H1 (cell line): ENCODE measurements at regions not wholly inside any gene's neighbourhood (a gene's known extent, or its start where the extent isn't known, plus 50 kb on each side); places are given as distances from the start of the nearest gene placed in this dataset.

ENCODE experiments used
- CTCF ChIA-PET: fragments of 300-600 bp; sonication (Branson Sonifier 250); formaldehyde crosslinking; loops from one replicate; lab custom pipeline; 2021; ENCODE audit not compliant: partially characterized antibody; lab: Charles Lee
- POLR2A ChIA-PET: fragments of 300-600 bp; sonication (Branson Sonifier 250); formaldehyde crosslinking; loops from one replicate; lab custom pipeline; 2021; ENCODE audit warnings: inconsistent platforms; ENCODE audit not compliant: partially characterized antibody; lab: Charles Lee
- DNase-seq, 2 experiments: peaks; one replicate each; pipeline versions ENCODE4 v3.0.0 to v3.0.0-alpha.2; 2010 to 2022; ENCODE audit warnings: low spot score in 2 of 2, low read depth in 1 of 2, mixed read lengths in 1 of 2
- FAIRE-seq: peaks from 2 replicates; lab custom pipeline; 2011; peaks lifted over from hg19 to GRCh38; lab: Jason Lieb, UNC
- H2AFZ ChIP-seq: 2 replicates; pipeline ENCODE4 v1.8.1; 2012; ENCODE audit warnings: low read length, inconsistent platforms
- H2AK5ac ChIP-seq: 2 replicates; pipeline ENCODE4 v1.6.1; 2013; ENCODE audit warnings: low read depth, low read length
- H2BK120ac ChIP-seq: replicated peaks from 2 replicates; pipeline ENCODE3; 2013; ENCODE audit warnings: low read depth, low read length, inconsistent platforms
- H2BK12ac ChIP-seq: 2 replicates; pipeline ENCODE4 v1.6.1; 2013; ENCODE audit warnings: low read depth, low read length
- H2BK15ac ChIP-seq: 2 replicates; pipeline ENCODE4 v1.6.1; 2013; ENCODE audit warnings: low read length
- H2BK20ac ChIP-seq: 2 replicates; pipeline ENCODE4 v1.6.1; 2013; ENCODE audit warnings: low read length
- H2BK5ac ChIP-seq: 2 replicates; pipeline ENCODE4 v1.6.1; 2013; ENCODE audit warnings: low read depth, low read length
- H3K14ac ChIP-seq: 2 replicates; pipeline ENCODE4 v1.6.1; 2013; ENCODE audit warnings: inconsistent platforms; ENCODE audit not compliant: insufficient read length
- H3K18ac ChIP-seq: 2 replicates; pipeline ENCODE4 v1.6.1; 2013; ENCODE audit warnings: low read length; ENCODE audit errors: extremely low read depth
- H3K23ac ChIP-seq: 2 replicates; pipeline ENCODE4 v1.6.1; 2013; ENCODE audit warnings: inconsistent platforms; ENCODE audit not compliant: insufficient read length
- H3K23me2 ChIP-seq: 2 replicates; pipeline ENCODE4 v1.6.1; 2013; ENCODE audit warnings: low read depth, low read length
- H3K27ac ChIP-seq: 2 replicates; pipeline ENCODE4 v1.6.1; 2011; ENCODE audit warnings: low read depth, low read length, inconsistent platforms
- H3K27me3 ChIP-seq, 4 experiments: replicated peaks in 1 of 4; 1 replicate in 1 of 4; 2 replicates in 3 of 4; pipeline versions ENCODE4 v1.6.1 to v1.8.1; 2011 to 2013; ENCODE audit warnings: low read length in 3 of 4, mild to moderate bottlenecking in 3 of 4, inconsistent platforms in 2 of 4, mixed read lengths in 2 of 4, moderate library complexity in 1 of 4; ENCODE audit not compliant: control insufficient read depth in 3 of 4, insufficient read depth in 3 of 4; ENCODE audit errors: extremely low read depth in 1 of 4
- H3K36me3 ChIP-seq, 4 experiments: 2 replicates each; pipeline versions ENCODE4 v1.6.1 to v1.8.1; 2011 to 2013; ENCODE audit warnings: mild to moderate bottlenecking in 4 of 4, low read length in 3 of 4, moderate library complexity in 2 of 4, control low read depth in 1 of 4, inconsistent platforms in 1 of 4; ENCODE audit not compliant: insufficient read depth in 4 of 4, control insufficient read depth in 2 of 4
- H3K4ac ChIP-seq: replicated peaks from 2 replicates; pipeline ENCODE3; 2013; ENCODE audit warnings: low read length, low read depth, mixed read lengths, inconsistent platforms; ENCODE audit not compliant: insufficient read length
- H3K4me1 ChIP-seq, 4 experiments: replicated peaks in 1 of 4; 1 replicate in 1 of 4; 2 replicates in 3 of 4; pipeline versions ENCODE4 v1.6.1 to v1.8.1; 2011 to 2013; ENCODE audit warnings: low read length in 3 of 4, inconsistent platforms in 2 of 4, mixed read lengths in 1 of 4; ENCODE audit not compliant: insufficient read depth in 4 of 4, control insufficient read depth in 3 of 4
- H3K4me2 ChIP-seq, 2 experiments: 2 replicates each; pipeline versions ENCODE4 v1.6.1 to v1.8.1; 2011 to 2013; ENCODE audit warnings: low read depth in 2 of 2, low read length in 2 of 2, control low read depth in 1 of 2, inconsistent platforms in 1 of 2, mild to moderate bottlenecking in 1 of 2; ENCODE audit not compliant: insufficient read depth in 1 of 2
- H3K4me3 ChIP-seq, 4 experiments: fragments of 200-600, 300-600 bp in 1 of 4; sonication (generic), shearing (Covaris generic), sonication (Bioruptor Twin) in 1 of 4; 2 replicates each; pipeline versions ENCODE4 v1.5.1 to v1.8.1; 2011 to 2016; ENCODE audit warnings: low read length in 4 of 4, low read depth in 3 of 4, control low read depth in 2 of 4, inconsistent platforms in 2 of 4, mild to moderate bottlenecking in 2 of 4, mixed read lengths in 1 of 4, moderate library complexity in 1 of 4; ENCODE audit not compliant: insufficient read depth in 2 of 4; ENCODE audit errors: extremely low read depth in 1 of 4
- H3K56ac ChIP-seq: replicated peaks from 2 replicates; pipeline ENCODE3; 2013; ENCODE audit warnings: low read depth, mild to moderate bottlenecking, mixed read lengths, low read length, inconsistent platforms; ENCODE audit not compliant: insufficient read length
- H3K79me1 ChIP-seq: 2 replicates; pipeline ENCODE4 v1.6.1; 2013; ENCODE audit warnings: low read depth, low read length, control low read depth
- H3K79me2 ChIP-seq, 2 experiments: 2 replicates each; pipeline versions ENCODE4 v1.6.1 to v1.8.1; 2012 to 2013; ENCODE audit warnings: low read length in 2 of 2, mild to moderate bottlenecking in 2 of 2, inconsistent platforms in 1 of 2; ENCODE audit not compliant: insufficient read depth in 2 of 2, control insufficient read depth in 1 of 2
- H3K9ac ChIP-seq, 4 experiments: replicated peaks in 1 of 4; 1 replicate in 1 of 4; 2 replicates in 3 of 4; pipeline versions ENCODE4 v1.6.1 to v1.8.1; 2011 to 2013; ENCODE audit warnings: low read depth in 3 of 4, low read length in 3 of 4, control low read depth in 2 of 4, mild to moderate bottlenecking in 2 of 4, moderate library complexity in 2 of 4, inconsistent platforms in 1 of 4; ENCODE audit errors: extremely low read depth in 1 of 4
- H3K9me3 ChIP-seq, 2 experiments: 2 replicates each; pipeline versions ENCODE4 v1.6.1 to v1.8.1; 2012 to 2013; ENCODE audit warnings: mild to moderate bottlenecking in 2 of 2, moderate library complexity in 2 of 2, control low read depth in 1 of 2, inconsistent platforms in 1 of 2, low read depth in 1 of 2, low read length in 1 of 2, mixed read lengths in 1 of 2; ENCODE audit not compliant: insufficient read depth in 2 of 2
- H4K20me1 ChIP-seq, 2 experiments: replicated peaks in 1 of 2; 2 replicates each; pipeline versions ENCODE3 to v1.8.1; 2011 to 2013; ENCODE audit warnings: inconsistent platforms in 2 of 2, low read length in 2 of 2, mild to moderate bottlenecking in 1 of 2; ENCODE audit not compliant: insufficient read depth in 2 of 2, control insufficient read depth in 1 of 2
- H4K5ac ChIP-seq: 2 replicates; pipeline ENCODE4 v1.6.1; 2013; ENCODE audit warnings: low read length, low read depth, mixed read lengths, inconsistent platforms; ENCODE audit not compliant: insufficient read length
- H4K8ac ChIP-seq: 2 replicates; pipeline ENCODE4 v1.8.0; 2013; ENCODE audit warnings: mild to moderate bottlenecking, moderate library complexity, low read length, inconsistent platforms; ENCODE audit not compliant: insufficient read depth; ENCODE audit errors: extremely low read depth
- H4K91ac ChIP-seq: replicated peaks from 2 replicates; pipeline ENCODE3; 2013; ENCODE audit warnings: low read length, mixed read lengths, inconsistent platforms; ENCODE audit not compliant: insufficient read length
- ATF2 ChIP-seq: IDR thresholded peaks from 2 replicates; pipeline ENCODE4 v1.6.1; 2012; ENCODE audit warnings: low read length, inconsistent platforms
- CREB1 ChIP-seq: IDR thresholded peaks from 2 replicates; pipeline ENCODE4 v1.6.1; 2012; ENCODE audit warnings: inconsistent platforms
- CTCF ChIP-seq, 3 experiments: IDR thresholded peaks; 1 replicate in 2 of 3; 2 replicates in 1 of 3; pipeline versions ENCODE4 v1.5.1 to v1.6.1; 2011; ENCODE audit warnings: low read length in 3 of 3, mild to moderate bottlenecking in 3 of 3, inconsistent platforms in 2 of 3, low read depth in 1 of 3, moderate library complexity in 1 of 3; ENCODE audit not compliant: insufficient read depth in 1 of 3; ENCODE audit errors: control extremely low read depth in 1 of 3
- GTF2F1 ChIP-seq: IDR thresholded peaks from 2 replicates; pipeline ENCODE4 v1.6.1; 2012; ENCODE audit warnings: low read depth, low read length, improper control_type of control experiment, borderline replicate concordance
- POLR2A ChIP-seq, 2 experiments: IDR thresholded peaks; 1 replicate in 1 of 2; 2 replicates in 1 of 2; pipeline ENCODE4 v1.6.1; 2011; ENCODE audit warnings: low read depth in 2 of 2, low read length in 2 of 2, mild to moderate bottlenecking in 2 of 2; ENCODE audit errors: control extremely low read depth in 1 of 2
- RAD21 ChIP-seq, 2 experiments: IDR thresholded peaks in 1 of 2; conservative IDR thresholded peaks in 1 of 2; 2 replicates each; pipeline ENCODE4 v1.6.1; 2011; ENCODE audit warnings: low read depth in 2 of 2, low read length in 2 of 2, improper control_type of control experiment in 1 of 2, inconsistent platforms in 1 of 2, mild to moderate bottlenecking in 1 of 2, moderate library complexity in 1 of 2
- RBBP5 ChIP-seq: IDR thresholded peaks from 2 replicates; pipeline ENCODE4 v1.7.1; 2012; ENCODE audit warnings: low read depth, mild to moderate bottlenecking, inconsistent platforms, low read length, moderate library complexity, borderline replicate concordance
- RXRA ChIP-seq: IDR thresholded peaks from 2 replicates; pipeline ENCODE4 v1.6.1; 2011; ENCODE audit warnings: low read depth, mild to moderate bottlenecking, low read length, moderate library complexity; ENCODE audit not compliant: insufficient read depth
- SAP30 ChIP-seq: fragments of 300-600 bp; sonication (generic); IDR thresholded peaks from 2 replicates; pipeline ENCODE4 v1.7.1; 2012; ENCODE audit warnings: low read length, moderate library complexity, mild to moderate bottlenecking, inconsistent platforms; ENCODE audit not compliant: insufficient read depth, insufficient replicate concordance
- SRF ChIP-seq: IDR thresholded peaks from 2 replicates; pipeline ENCODE4 v1.6.1; 2011; ENCODE audit warnings: mild to moderate bottlenecking, low read depth, low read length, moderate library complexity
- WGBS, 2 experiments: shearing (Covaris generic) in 1 of 2; methylation state at CpG; one replicate each; pipeline versions ENCODE4 v1.1.6 to v1.1.7; 2013 to 2015; ENCODE audit warnings: low lambda C conversion rate in 2 of 2, mixed read lengths in 2 of 2, inconsistent platforms in 1 of 2, low coverage in 1 of 2, missing lambda C conversion rate in 1 of 2; ENCODE audit not compliant: insufficient replicate concordance in 2 of 2, insufficient coverage in 1 of 2, insufficient read length in 1 of 2; ENCODE audit errors: extremely low coverage in 1 of 2, missing lambda C conversion rate in 1 of 2; 5-methylcytosine and 5-hydroxymethylcytosine counted together

GRCh38 chr5:159440235-159440634 lies 109.9 kb upstream of the IL12B start:
- no peak overlapping the region for H3K23ac ChIP-seq
- TF ChIP-seq ATF2 (no peak), CTCF (IDR thresholded peaks at IDR 0.05; ENCODE audit: control extremely low read depth in 1 of 3, insufficient read depth in 1 of 3, low read depth in 1 of 3, low read length in 3 of 3) (peak in 2 of 3 experiments; percentile 23 to 28; a peak in 3 of 4 replicates), RAD21 (IDR thresholded peaks at IDR 0.05 in 1 of 2, conservative IDR thresholded peaks at IDR 0.05 in 1 of 2; ENCODE audit: low read depth in 2 of 2, low read length in 2 of 2) (peak; percentile 12 to 36; a peak in 3 of 4 replicates), SRF (no peak), RBBP5 (no peak), GTF2F1 (no peak), CREB1 (no peak), SAP30 (no peak), POLR2A (IDR thresholded peaks at IDR 0.05; ENCODE audit: control extremely low read depth in 1 of 2, low read depth in 2 of 2, low read length in 2 of 2) (no peak), RXRA (no peak)

More at GRCh38 chr5:159440235-159440634, 109.9 kb upstream of the IL12B start:
- H3K9me3 ChIP-seq: no peaks in the 10 kb centered on the region
- no peak overlapping the region for H2BK120ac ChIP-seq
- H2BK12ac ChIP-seq: peak overlapping the region; percentile 32; the same call in 1 of the 2 replicates
- H3K4ac ChIP-seq: no peak overlapping the region
- H4K91ac ChIP-seq: no peak overlapping the region
- FAIRE-seq (no peak), DNase-seq (no peak)
- H3K79me1 ChIP-seq: no peaks in the 10 kb centered on the region
- no peaks in the 10 kb centered on the region for H4K20me1 ChIP-seq
- H4K5ac ChIP-seq: no peak overlapping the region
- no peaks in the 10 kb centered on the region for H3K23me2 ChIP-seq
- no peak overlapping the region for H4K8ac ChIP-seq
- no peak overlapping the region for H3K4me3 ChIP-seq
- no peak overlapping the region for H3K18ac ChIP-seq
- H3K79me2 ChIP-seq: no peaks in the 10 kb centered on the region
- no peak overlapping the region for H3K14ac ChIP-seq
- no peak overlapping the region for H2BK5ac ChIP-seq
- no peak overlapping the region for H2AFZ ChIP-seq
- H3K36me3 ChIP-seq: no peaks in the 10 kb centered on the region
- WGBS, 2 experiments: 85% methylated on average over 7 of the region's 7 CpGs; no CpG with 5 or more reads in 1 of the 2 experiments
- H2AK5ac ChIP-seq: no peak overlapping the region
- H3K27me3 ChIP-seq: no peaks in the 10 kb centered on the region
- ChIA-PET CTCF (interaction anchor here (0.5 to 5.4 kb wide), 14 partner anchors 8 to 917 kb away, joined by 3 to 74 read pairs (median 7); no protein-coding TSS in a partner anchor), POLR2A (no interaction called here)
- no peak overlapping the region for H2BK15ac ChIP-seq
- H2BK20ac ChIP-seq: no peak overlapping the region
- H3K4me1 ChIP-seq: peaks cover 0 to 10% (median 2%) of the 10 kb centered on the region in 4 experiments; a peak in 4 of 7 replicates
- H3K27ac ChIP-seq: no peak overlapping the region
- H3K9ac ChIP-seq: no peak overlapping the region
- no peak overlapping the region for H3K56ac ChIP-seq
- H3K4me2 ChIP-seq: no peak overlapping the region
